ENCODE measurements at regions not wholly inside any gene's neighbourhood (a gene's known extent, or its start where the extent isn't known, plus 50 kb on each side); places are given as distances from the start of the nearest gene placed in this dataset.
"Not testable (repeated sequence)": the region's sequence is repeated elsewhere in the genome, so short reads cannot be mapped to it uniquely, and the experiment has no call there.

GRCh38 chr4:45438047-45438446 lies 685.8 kb downstream of the GABRG1 start:
- Histone ChIP-seq H3K9me3 (no peaks in the 10 kb centered on the region), H3K4me3 (no peak overlapping the region), H3K27me3 (no peaks in the 10 kb centered on the region), H3K4me1 (no peaks in the 10 kb centered on the region), H3K36me3 (ENCODE audit: low read depth, missing control alignments) (no peaks in the 10 kb centered on the region), H3K27ac (no peak overlapping the region)
- intact Hi-C loops (cut with DNase I; ENCODE audit: low total_unique reads): no loop called here
- no peak for DNase-seq
- TF ChIP-seq, protein P1, sequence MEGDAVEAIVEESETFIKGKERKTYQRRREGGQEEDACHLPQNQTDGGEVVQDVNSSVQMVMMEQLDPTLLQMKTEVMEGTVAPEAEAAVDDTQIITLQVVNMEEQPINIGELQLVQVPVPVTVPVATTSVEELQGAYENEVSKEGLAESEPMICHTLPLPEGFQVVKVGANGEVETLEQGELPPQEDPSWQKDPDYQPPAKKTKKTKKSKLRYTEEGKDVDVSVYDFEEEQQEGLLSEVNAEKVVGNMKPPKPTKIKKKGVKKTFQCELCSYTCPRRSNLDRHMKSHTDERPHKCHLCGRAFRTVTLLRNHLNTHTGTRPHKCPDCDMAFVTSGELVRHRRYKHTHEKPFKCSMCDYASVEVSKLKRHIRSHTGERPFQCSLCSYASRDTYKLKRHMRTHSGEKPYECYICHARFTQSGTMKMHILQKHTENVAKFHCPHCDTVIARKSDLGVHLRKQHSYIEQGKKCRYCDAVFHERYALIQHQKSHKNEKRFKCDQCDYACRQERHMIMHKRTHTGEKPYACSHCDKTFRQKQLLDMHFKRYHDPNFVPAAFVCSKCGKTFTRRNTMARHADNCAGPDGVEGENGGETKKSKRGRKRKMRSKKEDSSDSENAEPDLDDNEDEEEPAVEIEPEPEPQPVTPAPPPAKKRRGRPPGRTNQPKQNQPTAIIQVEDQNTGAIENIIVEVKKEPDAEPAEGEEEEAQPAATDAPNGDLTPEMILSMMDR (IDR thresholded peaks at IDR 0.05): no peak
- TF ChIP-seq POLR2A (IDR thresholded peaks at IDR 0.05): no peak
- 69% methylated on average over 2 of the region's 2 CpGs for whole genome bisulfite sequencing, 2 donors

- intact Hi-C loops (cut with DNase I; ENCODE audit: low total_unique reads): no loop called here
- DNase-seq: no peak
- 88 to 96% methylated on average over 1 of the region's 1 CpG for WGBS, 2 donors
- no peaks in the 10 kb centered on the region for H3K4me1 ChIP-seq
- no peak overlapping the region for H3K4me3 ChIP-seq
- H3K9me3 ChIP-seq: no peaks in the 10 kb centered on the region
- no peak overlapping the region for H3K27ac ChIP-seq
- no peaks in the 10 kb centered on the region for H3K27me3 ChIP-seq
- H3K36me3 ChIP-seq (ENCODE audit: low read depth, missing control alignments): no peaks in the 10 kb centered on the region
- no peak for TF ChIP-seq POLR2A (IDR thresholded peaks at IDR 0.05)
- TF ChIP-seq, protein P1 (IDR thresholded peaks at IDR 0.05): no peak
Observed at GRCh38 chr4:45437381-45437780, 686.5 kb downstream of the GABRG1 start.

GRCh38 chr4:45425135-45425534 lies 698.7 kb downstream of the GABRG1 start:
- Histone ChIP-seq H3K27ac (no peak overlapping the region), H3K36me3 (ENCODE audit: low read depth, missing control alignments) (no peaks in the 10 kb centered on the region), H3K9me3 (no peaks in the 10 kb centered on the region), H3K4me1 (no peaks in the 10 kb centered on the region), H3K27me3 (no peaks in the 10 kb centered on the region), H3K4me3 (no peak overlapping the region)
- WGBS, 2 donors: 83 to 89% methylated on average over 1 of the region's 1 CpG
- no peak for DNase-seq
- intact Hi-C loops (cut with DNase I; ENCODE audit: low total_unique reads): no loop called here
- TF ChIP-seq, protein P1 (IDR thresholded peaks at IDR 0.05): no peak

DNA sequence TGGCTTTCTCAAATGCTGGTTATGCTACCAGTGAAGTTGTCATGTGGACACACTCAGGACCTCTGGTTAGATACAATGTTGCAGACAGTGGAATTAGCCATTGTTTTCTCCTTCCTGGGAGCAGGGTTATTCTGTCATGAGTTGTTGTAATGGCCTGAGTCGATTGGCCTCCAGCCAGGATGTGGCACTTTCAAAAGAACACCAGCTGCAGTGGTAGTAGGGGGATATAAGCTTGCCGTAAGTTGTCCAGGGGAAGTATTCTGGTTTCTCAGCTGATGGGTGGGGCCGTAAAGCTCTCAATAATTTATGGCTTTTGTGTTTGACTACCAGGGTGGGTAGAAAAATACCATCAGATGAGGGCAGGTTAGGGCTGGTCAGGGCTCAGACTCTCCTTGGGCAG lies 697.5 kb upstream of the GNPDA2 start:
- intact Hi-C loops (cut with DNase I; ENCODE audit: low total_unique reads): no loop called here
- DNase-seq: peak; percentile 79
- Histone ChIP-seq H3K4me3 (no peak overlapping the region), H3K4me1 (no peaks in the 10 kb centered on the region), H3K9me3 (no peaks in the 10 kb centered on the region), H3K27me3 (no peaks in the 10 kb centered on the region), H3K36me3 (ENCODE audit: low read depth, missing control alignments) (no peaks in the 10 kb centered on the region), H3K27ac (no peak overlapping the region)
- 61 to 67% methylated on average over 2 to 3 of the region's 3 CpGs for WGBS, 2 donors
- TF ChIP-seq, protein P1 (IDR thresholded peaks at IDR 0.05): no peak
- no peak for TF ChIP-seq POLR2A (IDR thresholded peaks at IDR 0.05)

GRCh38 chr4:45420091-45420674 lies 693.8 kb upstream of the GNPDA2 start:
- H3K9me3 ChIP-seq; intact Hi-C loops (cut with DNase I; ENCODE audit: low total_unique reads); H3K27me3 ChIP-seq; H3K4me1 ChIP-seq; H3K27ac ChIP-seq; DNase-seq; H3K36me3 ChIP-seq (ENCODE audit: low read depth, missing control alignments): not testable (repeated sequence)
- 66 to 79% methylated on average over 6 to 21 of the region's 21 CpGs for whole genome bisulfite sequencing, 2 donors
- peak overlapping the region in 1 of 2 donors; percentile 36 for H3K4me3 ChIP-seq
